Caco-2 (cell line): ENCODE measurements at regions not wholly inside any gene's neighbourhood (a gene's known extent, or its start where the extent isn't known, plus 50 kb on each side); places are given as distances from the start of the nearest gene placed in this dataset.

Source experiments
- BruUV-seq: library from RNA; stranded (reverse); fragments of 400-500 nt; replicated peaks from 2 replicates; lab custom pipeline; 2021; lab: Mats Ljungman, UMichigan
- CTCF ChIA-PET: fragments of 300-600 bp; sonication (Branson Sonifier 250); formaldehyde crosslinking; loops from one replicate; lab custom pipeline; 2022; ENCODE audit warnings: antibody characterized with exemption; lab: Charles Lee
- POLR2A ChIA-PET: fragments of 300-600 bp; sonication (Branson Sonifier 250); formaldehyde crosslinking; loops from one replicate; lab custom pipeline; 2022; ENCODE audit warnings: antibody characterized with exemption; lab: Charles Lee
- DNase-seq, 2 experiments: peaks; one replicate each; pipeline versions ENCODE4 v3.0.0 to v3.0.0-alpha.2; 2020 to 2022
- H3K27me3 ChIP-seq: replicated peaks from 2 replicates; pipeline ENCODE4 v1.6.0; 2011; ENCODE audit warnings: low read length; ENCODE audit not compliant: control insufficient read depth, insufficient read depth
- H3K36me3 ChIP-seq: 2 replicates; pipeline ENCODE4 v1.5.1; 2011; ENCODE audit warnings: low read length; ENCODE audit not compliant: control insufficient read depth, insufficient read depth
- H3K4me1 ChIP-seq: fragments of 250-450 bp; sonication (Bioruptor Pico); 2 replicates; pipeline ENCODE4 v1.5.1; 2020; ENCODE audit warnings: mild to moderate bottlenecking
- H3K4me3 ChIP-seq: 2 replicates; pipeline ENCODE4 v1.5.1; 2011; ENCODE audit warnings: low read depth, mild to moderate bottlenecking, control low read depth, low read length
- H3K9me3 ChIP-seq: fragments of 250-450 bp; sonication (Bioruptor Pico); 2 replicates; pipeline ENCODE4 v1.5.1; 2020; ENCODE audit warnings: mild to moderate bottlenecking, moderate library complexity
- H3K27ac Mint-ChIP-seq: one replicate; pipeline ENCODE4 v1.8.0; 2022; ENCODE audit warnings: mixed read lengths; ENCODE audit not compliant: unreplicated experiment
- H3K27me3 Mint-ChIP-seq: one replicate; pipeline ENCODE4 v1.8.0; 2022; ENCODE audit warnings: mixed read lengths; ENCODE audit not compliant: insufficient read depth, unreplicated experiment
- H3K36me3 Mint-ChIP-seq: one replicate; pipeline ENCODE4 v1.8.0; 2022; ENCODE audit warnings: mild to moderate bottlenecking, mixed read lengths; ENCODE audit not compliant: insufficient read depth, unreplicated experiment
- H3K4me1 Mint-ChIP-seq: one replicate; pipeline ENCODE4 v1.8.0; 2022; ENCODE audit warnings: low read depth, mixed read lengths; ENCODE audit not compliant: unreplicated experiment
- H3K4me3 Mint-ChIP-seq: one replicate; pipeline ENCODE4 v1.8.0; 2022; ENCODE audit warnings: mild to moderate bottlenecking, moderate library complexity, mixed read lengths; ENCODE audit not compliant: unreplicated experiment
- H3K9me3 Mint-ChIP-seq: one replicate; pipeline ENCODE4 v1.8.0; 2022; ENCODE audit warnings: mixed read lengths; ENCODE audit not compliant: unreplicated experiment
- intact Hi-C: fragments of 100-400 bp; cut with micrococcal nuclease; formaldehyde crosslinking; loops from one replicate; pipeline ENCODE4 v1.10.0; 2022; ENCODE audit not compliant: unreplicated experiment
- TF ChIP-seq, protein P1 (sequence below), 2 experiments: fragments of 200-600 bp in 1 of 2; IDR thresholded peaks; 1 replicate in 1 of 2; 2 replicates in 1 of 2; pipeline versions ENCODE4 v1.5.1 to v1.8.0; 2011 to 2022; ENCODE audit warnings: antibody characterized with exemption in 1 of 2, control low read depth in 1 of 2, inconsistent platforms in 1 of 2, low read depth in 1 of 2, low read length in 1 of 2, mild to moderate bottlenecking in 1 of 2, moderate library complexity in 1 of 2; ENCODE audit not compliant: insufficient read depth in 1 of 2, severe bottlenecking in 1 of 2, unreplicated experiment in 1 of 2

- Histone ChIP-seq H3K27me3 (no peaks in the 10 kb centered on the region), H3K4me3 (no peak overlapping the region), H3K9me3 (peaks cover 10% of the 10 kb centered on the region), H3K4me1 (0 out of 2 replicates have a peak, but pooled peaks cover 5% of the 10 kb centered on the region), H3K36me3 (no peaks in the 10 kb centered on the region)
- no peaks in the 10 kb centered on the region for H3K36me3 Mint-ChIP-seq
- ChIA-PET CTCF (no interaction called here), POLR2A (no interaction called here)
- TF ChIP-seq, protein P1, sequence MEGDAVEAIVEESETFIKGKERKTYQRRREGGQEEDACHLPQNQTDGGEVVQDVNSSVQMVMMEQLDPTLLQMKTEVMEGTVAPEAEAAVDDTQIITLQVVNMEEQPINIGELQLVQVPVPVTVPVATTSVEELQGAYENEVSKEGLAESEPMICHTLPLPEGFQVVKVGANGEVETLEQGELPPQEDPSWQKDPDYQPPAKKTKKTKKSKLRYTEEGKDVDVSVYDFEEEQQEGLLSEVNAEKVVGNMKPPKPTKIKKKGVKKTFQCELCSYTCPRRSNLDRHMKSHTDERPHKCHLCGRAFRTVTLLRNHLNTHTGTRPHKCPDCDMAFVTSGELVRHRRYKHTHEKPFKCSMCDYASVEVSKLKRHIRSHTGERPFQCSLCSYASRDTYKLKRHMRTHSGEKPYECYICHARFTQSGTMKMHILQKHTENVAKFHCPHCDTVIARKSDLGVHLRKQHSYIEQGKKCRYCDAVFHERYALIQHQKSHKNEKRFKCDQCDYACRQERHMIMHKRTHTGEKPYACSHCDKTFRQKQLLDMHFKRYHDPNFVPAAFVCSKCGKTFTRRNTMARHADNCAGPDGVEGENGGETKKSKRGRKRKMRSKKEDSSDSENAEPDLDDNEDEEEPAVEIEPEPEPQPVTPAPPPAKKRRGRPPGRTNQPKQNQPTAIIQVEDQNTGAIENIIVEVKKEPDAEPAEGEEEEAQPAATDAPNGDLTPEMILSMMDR (IDR thresholded peaks at IDR 0.05; ENCODE audit: insufficient read depth in 1 of 2, low read depth in 1 of 2, low read length in 1 of 2, severe bottlenecking in 1 of 2, unreplicated experiment in 1 of 2) = no peak
- no peak for DNase-seq
- intact Hi-C loops = no loop called here
- no TSS peak for BruUV-seq
- peaks cover 14% of the 10 kb centered on the region for H3K4me1 Mint-ChIP-seq
- H3K9me3 Mint-ChIP-seq = peaks cover 33% of the 10 kb centered on the region
- H3K27ac Mint-ChIP-seq = no peak overlapping the region
- no peaks in the 10 kb centered on the region for H3K27me3 Mint-ChIP-seq
- H3K4me3 Mint-ChIP-seq = no peak overlapping the region
Measured at GRCh38 chr13:90551253-90551652, 796.2 kb upstream of the MIR17HG start.

GRCh38 chr13:90552702-90553101 is 794.8 kb upstream of the MIR17HG start:
- peak in 1 of 2 experiments; percentile 19 for DNase-seq
- Mint-ChIP-seq H3K36me3 (no peaks in the 10 kb centered on the region), H3K4me3 (peak overlapping the region; percentile 13), H3K9me3 (peaks cover 28% of the 10 kb centered on the region), H3K27me3 (no peaks in the 10 kb centered on the region), H3K4me1 (peaks cover 14% of the 10 kb centered on the region), H3K27ac (no peak overlapping the region)
- no TSS peak for BruUV-seq
- H3K4me1 ChIP-seq = 0 out of 2 replicates have a peak, but pooled peaks cover 5% of the 10 kb centered on the region
- TF ChIP-seq, protein P1 (IDR thresholded peaks at IDR 0.05; ENCODE audit: insufficient read depth in 1 of 2, low read depth in 1 of 2, low read length in 1 of 2, severe bottlenecking in 1 of 2, unreplicated experiment in 1 of 2) = no peak
- no peaks in the 10 kb centered on the region for H3K27me3 ChIP-seq
- H3K36me3 ChIP-seq = no peaks in the 10 kb centered on the region
- peaks cover 3% of the 10 kb centered on the region for H3K9me3 ChIP-seq
- intact Hi-C loops = loop anchor here (2.0 kb wide), 1 partner anchor 50 kb away; no protein-coding TSS in a partner anchor
- POLR2A ChIA-PET = no interaction called here
- CTCF ChIA-PET = no interaction called here
- H3K4me3 ChIP-seq = no peak overlapping the region

- Mint-ChIP-seq H3K4me3 (peak overlapping the region; percentile 13), H3K36me3 (no peaks in the 10 kb centered on the region), H3K9me3 (peaks cover 23% of the 10 kb centered on the region), H3K4me1 (peaks cover 14% of the 10 kb centered on the region), H3K27me3 (no peaks in the 10 kb centered on the region), H3K27ac (no peak overlapping the region)
- no peak for DNase-seq
- POLR2A ChIA-PET = no interaction called here
- TF ChIP-seq, protein P1 (IDR thresholded peaks at IDR 0.05; ENCODE audit: insufficient read depth in 1 of 2, low read depth in 1 of 2, low read length in 1 of 2, severe bottlenecking in 1 of 2, unreplicated experiment in 1 of 2) = no peak
- Histone ChIP-seq H3K4me3 (no peak overlapping the region), H3K9me3 (no peaks in the 10 kb centered on the region), H3K27me3 (no peaks in the 10 kb centered on the region), H3K4me1 (0 out of 2 replicates have a peak, but pooled peaks cover 5% of the 10 kb centered on the region), H3K36me3 (no peaks in the 10 kb centered on the region)
- intact Hi-C loops = loop anchor here (2.0 kb wide), 1 partner anchor 50 kb away; no protein-coding TSS in a partner anchor
- CTCF ChIA-PET = no interaction called here
- BruUV-seq = no TSS peak
Measured at GRCh38 chr13:90553159-90553558, 794.3 kb upstream of the MIR17HG start.
